ENCODE measurements at regions not wholly inside any gene's neighbourhood (a gene's known extent, or its start where the extent isn't known, plus 50 kb on each side); places are given as distances from the start of the nearest gene placed in this dataset.

DNA sequence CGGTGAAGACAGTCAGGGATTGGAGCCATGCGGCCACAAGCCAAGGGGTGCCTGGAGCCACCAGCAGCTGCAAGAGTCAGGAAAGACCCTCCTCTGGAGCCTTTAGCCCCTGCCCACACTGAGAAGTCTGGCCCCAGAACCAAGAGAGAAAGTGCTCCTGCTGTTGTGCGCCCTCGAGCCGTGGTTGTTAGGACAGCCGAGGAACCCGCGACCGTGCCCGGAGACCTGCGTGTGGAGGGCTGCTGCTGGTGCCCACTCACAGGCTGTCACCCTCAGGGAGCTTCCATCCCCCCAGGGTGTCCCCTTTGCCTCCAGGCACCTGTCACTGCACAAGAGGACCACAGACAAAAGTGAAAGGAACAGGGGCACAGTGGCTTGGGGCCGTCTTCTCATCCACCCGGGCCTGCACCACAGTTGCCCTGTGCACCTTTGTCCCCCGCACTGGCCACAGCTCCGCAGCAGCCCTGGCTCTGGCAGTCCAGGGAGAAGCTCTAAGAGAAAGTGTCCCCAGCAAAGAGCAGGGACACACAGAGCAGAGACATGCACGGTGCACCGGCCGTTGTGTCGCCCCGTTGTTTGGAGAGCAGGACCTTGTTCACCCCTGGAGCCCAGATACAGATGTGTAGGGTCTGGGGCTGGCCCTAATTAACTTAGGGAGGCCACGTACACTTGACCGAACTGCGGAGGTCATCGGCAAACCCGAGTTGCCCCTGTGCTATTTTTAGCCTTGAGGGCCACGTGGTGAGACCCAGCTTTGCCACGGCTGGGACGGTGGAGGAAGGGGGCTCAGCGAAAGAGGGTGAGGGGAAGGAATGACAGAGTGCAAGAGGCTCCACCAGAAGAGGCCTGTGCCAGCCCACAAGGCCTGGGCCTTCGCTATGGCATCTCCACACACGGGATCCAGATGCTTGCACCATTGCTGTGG lies 329.2 kb downstream of the C16orf95 start:
- no peak for DNase-seq (ENCODE audit: low spot score)
- 65% methylated on average over 31 of the region's 31 CpGs for WGBS
- peaks cover 0 to 2% (median 0%) of the 10 kb centered on the region in 4 donors for H3K27me3 ChIP-seq (ENCODE audit: control insufficient read depth in 4 of 4, insufficient read depth in 4 of 4, low read length in 3 of 4)
- no peak overlapping the region for H3K27ac ChIP-seq (ENCODE audit: low read depth in 1 of 2, low read length in 2 of 2)
- no peak overlapping the region for H3K9ac ChIP-seq (ENCODE audit: low read depth in 1 of 2, low read length in 2 of 2)
- H3K36me3 ChIP-seq (ENCODE audit: control insufficient read depth in 4 of 4, insufficient read depth in 3 of 4, low read depth in 1 of 4, low read length in 3 of 4): no peaks in the 10 kb centered on the region
- no peak overlapping the region for H3K4me3 ChIP-seq (ENCODE audit: low read depth in 1 of 3, low read length in 3 of 3)
- no peak for TF ChIP-seq RXRA (IDR thresholded peaks at IDR 0.05)
- no peak for TF ChIP-seq RAD21 (IDR thresholded peaks at IDR 0.05)
- TF ChIP-seq EGR1 (IDR thresholded peaks at IDR 0.05; ENCODE audit: low read depth in 2 of 2): no peak
- TF ChIP-seq, protein P1, sequence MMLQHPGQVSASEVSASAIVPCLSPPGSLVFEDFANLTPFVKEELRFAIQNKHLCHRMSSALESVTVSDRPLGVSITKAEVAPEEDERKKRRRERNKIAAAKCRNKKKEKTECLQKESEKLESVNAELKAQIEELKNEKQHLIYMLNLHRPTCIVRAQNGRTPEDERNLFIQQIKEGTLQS (IDR thresholded peaks at IDR 0.05): no peak
- TF ChIP-seq TAF1 (conservative IDR thresholded peaks at IDR 0.05): no peak
- TF ChIP-seq, protein P2, sequence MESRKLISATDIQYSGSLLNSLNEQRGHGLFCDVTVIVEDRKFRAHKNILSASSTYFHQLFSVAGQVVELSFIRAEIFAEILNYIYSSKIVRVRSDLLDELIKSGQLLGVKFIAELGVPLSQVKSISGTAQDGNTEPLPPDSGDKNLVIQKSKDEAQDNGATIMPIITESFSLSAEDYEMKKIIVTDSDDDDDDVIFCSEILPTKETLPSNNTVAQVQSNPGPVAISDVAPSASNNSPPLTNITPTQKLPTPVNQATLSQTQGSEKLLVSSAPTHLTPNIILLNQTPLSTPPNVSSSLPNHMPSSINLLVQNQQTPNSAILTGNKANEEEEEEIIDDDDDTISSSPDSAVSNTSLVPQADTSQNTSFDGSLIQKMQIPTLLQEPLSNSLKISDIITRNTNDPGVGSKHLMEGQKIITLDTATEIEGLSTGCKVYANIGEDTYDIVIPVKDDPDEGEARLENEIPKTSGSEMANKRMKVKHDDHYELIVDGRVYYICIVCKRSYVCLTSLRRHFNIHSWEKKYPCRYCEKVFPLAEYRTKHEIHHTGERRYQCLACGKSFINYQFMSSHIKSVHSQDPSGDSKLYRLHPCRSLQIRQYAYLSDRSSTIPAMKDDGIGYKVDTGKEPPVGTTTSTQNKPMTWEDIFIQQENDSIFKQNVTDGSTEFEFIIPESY (IDR thresholded peaks at IDR 0.05): no peak
- TF ChIP-seq HNF4A (conservative IDR thresholded peaks at IDR 0.05): no peak
- no peak for TF ChIP-seq HNF4G (IDR thresholded peaks at IDR 0.05)
- no peak for TF ChIP-seq GABPA (IDR thresholded peaks at IDR 0.05 in 1 of 2, conservative IDR thresholded peaks at IDR 0.05 in 1 of 2)
- TF ChIP-seq, protein P3, sequence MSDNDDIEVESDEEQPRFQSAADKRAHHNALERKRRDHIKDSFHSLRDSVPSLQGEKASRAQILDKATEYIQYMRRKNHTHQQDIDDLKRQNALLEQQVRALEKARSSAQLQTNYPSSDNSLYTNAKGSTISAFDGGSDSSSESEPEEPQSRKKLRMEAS (IDR thresholded peaks at IDR 0.05): no peak
- TF ChIP-seq, protein P4, sequence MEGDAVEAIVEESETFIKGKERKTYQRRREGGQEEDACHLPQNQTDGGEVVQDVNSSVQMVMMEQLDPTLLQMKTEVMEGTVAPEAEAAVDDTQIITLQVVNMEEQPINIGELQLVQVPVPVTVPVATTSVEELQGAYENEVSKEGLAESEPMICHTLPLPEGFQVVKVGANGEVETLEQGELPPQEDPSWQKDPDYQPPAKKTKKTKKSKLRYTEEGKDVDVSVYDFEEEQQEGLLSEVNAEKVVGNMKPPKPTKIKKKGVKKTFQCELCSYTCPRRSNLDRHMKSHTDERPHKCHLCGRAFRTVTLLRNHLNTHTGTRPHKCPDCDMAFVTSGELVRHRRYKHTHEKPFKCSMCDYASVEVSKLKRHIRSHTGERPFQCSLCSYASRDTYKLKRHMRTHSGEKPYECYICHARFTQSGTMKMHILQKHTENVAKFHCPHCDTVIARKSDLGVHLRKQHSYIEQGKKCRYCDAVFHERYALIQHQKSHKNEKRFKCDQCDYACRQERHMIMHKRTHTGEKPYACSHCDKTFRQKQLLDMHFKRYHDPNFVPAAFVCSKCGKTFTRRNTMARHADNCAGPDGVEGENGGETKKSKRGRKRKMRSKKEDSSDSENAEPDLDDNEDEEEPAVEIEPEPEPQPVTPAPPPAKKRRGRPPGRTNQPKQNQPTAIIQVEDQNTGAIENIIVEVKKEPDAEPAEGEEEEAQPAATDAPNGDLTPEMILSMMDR (IDR thresholded peaks at IDR 0.05; ENCODE audit: low read depth, low read length, missing input control): no peak
- TF ChIP-seq NR2F2 (IDR thresholded peaks at IDR 0.05): no peak
- no peak for TF ChIP-seq SP1 (IDR thresholded peaks at IDR 0.05)
- TF ChIP-seq, protein P5, sequence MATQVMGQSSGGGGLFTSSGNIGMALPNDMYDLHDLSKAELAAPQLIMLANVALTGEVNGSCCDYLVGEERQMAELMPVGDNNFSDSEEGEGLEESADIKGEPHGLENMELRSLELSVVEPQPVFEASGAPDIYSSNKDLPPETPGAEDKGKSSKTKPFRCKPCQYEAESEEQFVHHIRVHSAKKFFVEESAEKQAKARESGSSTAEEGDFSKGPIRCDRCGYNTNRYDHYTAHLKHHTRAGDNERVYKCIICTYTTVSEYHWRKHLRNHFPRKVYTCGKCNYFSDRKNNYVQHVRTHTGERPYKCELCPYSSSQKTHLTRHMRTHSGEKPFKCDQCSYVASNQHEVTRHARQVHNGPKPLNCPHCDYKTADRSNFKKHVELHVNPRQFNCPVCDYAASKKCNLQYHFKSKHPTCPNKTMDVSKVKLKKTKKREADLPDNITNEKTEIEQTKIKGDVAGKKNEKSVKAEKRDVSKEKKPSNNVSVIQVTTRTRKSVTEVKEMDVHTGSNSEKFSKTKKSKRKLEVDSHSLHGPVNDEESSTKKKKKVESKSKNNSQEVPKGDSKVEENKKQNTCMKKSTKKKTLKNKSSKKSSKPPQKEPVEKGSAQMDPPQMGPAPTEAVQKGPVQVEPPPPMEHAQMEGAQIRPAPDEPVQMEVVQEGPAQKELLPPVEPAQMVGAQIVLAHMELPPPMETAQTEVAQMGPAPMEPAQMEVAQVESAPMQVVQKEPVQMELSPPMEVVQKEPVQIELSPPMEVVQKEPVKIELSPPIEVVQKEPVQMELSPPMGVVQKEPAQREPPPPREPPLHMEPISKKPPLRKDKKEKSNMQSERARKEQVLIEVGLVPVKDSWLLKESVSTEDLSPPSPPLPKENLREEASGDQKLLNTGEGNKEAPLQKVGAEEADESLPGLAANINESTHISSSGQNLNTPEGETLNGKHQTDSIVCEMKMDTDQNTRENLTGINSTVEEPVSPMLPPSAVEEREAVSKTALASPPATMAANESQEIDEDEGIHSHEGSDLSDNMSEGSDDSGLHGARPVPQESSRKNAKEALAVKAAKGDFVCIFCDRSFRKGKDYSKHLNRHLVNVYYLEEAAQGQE (IDR thresholded peaks at IDR 0.05): no peak
- no peak for TF ChIP-seq FOXA2 (IDR thresholded peaks at IDR 0.05)
- TF ChIP-seq FOXA1 (IDR thresholded peaks at IDR 0.05): no peak
- TF ChIP-seq JUND (IDR thresholded peaks at IDR 0.05): no peak
- no peak for TF ChIP-seq YY1 (IDR thresholded peaks at IDR 0.05)
- no peaks in the 10 kb centered on the region for H3K9me3 ChIP-seq (ENCODE audit: control insufficient read depth in 4 of 4, low read length in 3 of 4)
- no peaks in the 10 kb centered on the region for H3K4me1 ChIP-seq (ENCODE audit: control insufficient read depth in 4 of 4, insufficient read depth in 4 of 4, low read length in 3 of 4)

Data from liver (tissue), 8 donors.